Adrenal gland (tissue), 5 donors: ENCODE measurements at regions not wholly inside any gene's neighbourhood (a gene's known extent, or its start where the extent isn't known, plus 50 kb on each side); places are given as distances from the start of the nearest gene placed in this dataset.

Source experiments
- POLR2A ChIP-seq, 2 donors: fragments of 450-650 bp; IDR thresholded peaks; one replicate each; pipeline ENCODE4 v1.6.1; 2017; ENCODE audit warnings: antibody characterized with exemption in 2 of 2, mild to moderate bottlenecking in 2 of 2, moderate library complexity in 1 of 2
- TF ChIP-seq, protein P1 (sequence below), 6 experiments: fragments of 450-650 bp in 4 of 6; fragments of 200-600 bp in 2 of 6; sonication (generic) in 1 of 6; IDR thresholded peaks; 1 replicate in 5 of 6; 2 replicates in 1 of 6; pipeline versions ENCODE4 v1.5.1 to v1.8.0; 2016 to 2021; ENCODE audit warnings: antibody characterized with exemption in 6 of 6, mild to moderate bottlenecking in 2 of 6, moderate library complexity in 1 of 6
- donor health status: DM: no; HTN: no; CAD: no.

- TF ChIP-seq, protein P1, sequence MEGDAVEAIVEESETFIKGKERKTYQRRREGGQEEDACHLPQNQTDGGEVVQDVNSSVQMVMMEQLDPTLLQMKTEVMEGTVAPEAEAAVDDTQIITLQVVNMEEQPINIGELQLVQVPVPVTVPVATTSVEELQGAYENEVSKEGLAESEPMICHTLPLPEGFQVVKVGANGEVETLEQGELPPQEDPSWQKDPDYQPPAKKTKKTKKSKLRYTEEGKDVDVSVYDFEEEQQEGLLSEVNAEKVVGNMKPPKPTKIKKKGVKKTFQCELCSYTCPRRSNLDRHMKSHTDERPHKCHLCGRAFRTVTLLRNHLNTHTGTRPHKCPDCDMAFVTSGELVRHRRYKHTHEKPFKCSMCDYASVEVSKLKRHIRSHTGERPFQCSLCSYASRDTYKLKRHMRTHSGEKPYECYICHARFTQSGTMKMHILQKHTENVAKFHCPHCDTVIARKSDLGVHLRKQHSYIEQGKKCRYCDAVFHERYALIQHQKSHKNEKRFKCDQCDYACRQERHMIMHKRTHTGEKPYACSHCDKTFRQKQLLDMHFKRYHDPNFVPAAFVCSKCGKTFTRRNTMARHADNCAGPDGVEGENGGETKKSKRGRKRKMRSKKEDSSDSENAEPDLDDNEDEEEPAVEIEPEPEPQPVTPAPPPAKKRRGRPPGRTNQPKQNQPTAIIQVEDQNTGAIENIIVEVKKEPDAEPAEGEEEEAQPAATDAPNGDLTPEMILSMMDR (IDR thresholded peaks at IDR 0.05): no peak
- no peak for TF ChIP-seq POLR2A (IDR thresholded peaks at IDR 0.05)
These were observed 152.9 kb downstream of the C9orf50 start for GRCh38 chr9:129467739-129468666.
